Panc1 (cell line): ENCODE measurements at regions not wholly inside any gene's neighbourhood (a gene's known extent, or its start where the extent isn't known, plus 50 kb on each side); places are given as distances from the start of the nearest gene placed in this dataset.
A peak's percentile ranks its signal among the peaks of the same experiment; 100 is the strongest.

Experiments used
- ATAC-seq: fragments of 200-7000 bp; cut with Tn5 transposase; 2 replicates; pipeline ENCODE4 v1.9.1; 2020; ENCODE audit warnings: mild to moderate bottlenecking, moderate library complexity
- BruUV-seq: library from RNA; stranded (reverse); fragments of 400-500 nt; replicated peaks from 2 replicates; lab custom pipeline; 2021; lab: Mats Ljungman, UMichigan
- CTCF ChIA-PET: fragments of 300-600 bp; sonication (Branson Sonifier 250); formaldehyde crosslinking; loops from one replicate; lab custom pipeline; 2022; ENCODE audit warnings: antibody characterized with exemption; lab: Charles Lee
- POLR2A ChIA-PET: fragments of 300-600 bp; sonication (Branson Sonifier 250); formaldehyde crosslinking; loops from one replicate; lab custom pipeline; 2022; ENCODE audit warnings: antibody characterized with exemption; lab: Charles Lee
- DNase-seq: peaks from one replicate; pipeline ENCODE4 v3.0.0-alpha.2; 2010; ENCODE audit warnings: low read depth, low spot score
- H3K27ac ChIP-seq: 2 replicates; pipeline ENCODE4 v1.5.1; 2011; ENCODE audit warnings: mild to moderate bottlenecking, low read length, inconsistent platforms
- H3K27me3 ChIP-seq: fragments of 200-500 bp; sonication (Bioruptor generic); 2 replicates; pipeline ENCODE4 v1.6.0; 2014; ENCODE audit warnings: low read length, inconsistent platforms; ENCODE audit not compliant: control insufficient read depth, insufficient read depth
- H3K36me3 ChIP-seq: fragments of 200-500 bp; sonication (Bioruptor generic); 2 replicates; pipeline ENCODE4 v1.5.1; 2014; ENCODE audit warnings: inconsistent platforms, mild to moderate bottlenecking, low read length, moderate library complexity; ENCODE audit not compliant: control insufficient read depth, insufficient read depth
- H3K4me1 ChIP-seq: 2 replicates; pipeline ENCODE4 v1.5.1; 2011; ENCODE audit warnings: inconsistent platforms, mild to moderate bottlenecking, low read length, moderate library complexity; ENCODE audit not compliant: control insufficient read depth, insufficient read depth
- H3K4me3 ChIP-seq, 2 experiments: 2 replicates each; pipeline ENCODE4 v1.5.1; 2011 to 2012; ENCODE audit warnings: low read depth in 2 of 2, low read length in 2 of 2, mild to moderate bottlenecking in 2 of 2, inconsistent platforms in 1 of 2, moderate library complexity in 1 of 2
- H3K9me3 ChIP-seq: fragments of 200-500 bp; sonication (Bioruptor generic); 2 replicates; pipeline ENCODE4 v1.5.1; 2014; ENCODE audit warnings: low read depth, mild to moderate bottlenecking, inconsistent platforms, low read length, moderate library complexity; ENCODE audit not compliant: control insufficient read depth, insufficient read depth
- POLR2AphosphoS5 ChIP-seq: IDR thresholded peaks from 2 replicates; pipeline ENCODE4 v1.6.1; 2012; ENCODE audit warnings: mild to moderate bottlenecking, low read depth, low read length, moderate library complexity
- SIN3A ChIP-seq: IDR thresholded peaks from 2 replicates; pipeline ENCODE4 v1.6.1; 2012; ENCODE audit warnings: low read depth, mild to moderate bottlenecking, low read length, moderate library complexity, borderline replicate concordance; ENCODE audit not compliant: insufficient read depth
- TCF7L2 ChIP-seq: IDR thresholded peaks from 2 replicates; pipeline ENCODE4 v1.6.1; 2011; ENCODE audit warnings: mild to moderate bottlenecking, low read depth, low read length, inconsistent platforms
- in situ Hi-C: cut with HindIII; loops from 2 replicates; pipeline ENCODE4 v1.10.0; 2016; ENCODE audit warnings: low sequenced_read_pairs, low pct_unique_long_range_greater_than_20kb
- intact Hi-C: fragments of 100-400 bp; cut with micrococcal nuclease; formaldehyde crosslinking; loops from one replicate; pipeline ENCODE4 v1.10.0; 2022; ENCODE audit not compliant: unreplicated experiment
- TF ChIP-seq, protein P1 (sequence below): fragments of 450-650 bp; IDR thresholded peaks from 2 replicates; pipeline ENCODE4 v1.5.1; 2017; ENCODE audit warnings: mild to moderate bottlenecking
- TF ChIP-seq, protein P2 (sequence below), 2 experiments: IDR thresholded peaks; 2 replicates each; pipeline ENCODE4 v1.6.1; 2011 to 2012; ENCODE audit warnings: low read depth in 2 of 2, control low read depth in 1 of 2, low read length in 1 of 2, mild to moderate bottlenecking in 1 of 2, moderate library complexity in 1 of 2; ENCODE audit not compliant: insufficient read depth in 1 of 2

- no peak for ATAC-seq
- ChIA-PET POLR2A (no interaction called here), CTCF (no interaction called here)
- TF ChIP-seq, protein P1, sequence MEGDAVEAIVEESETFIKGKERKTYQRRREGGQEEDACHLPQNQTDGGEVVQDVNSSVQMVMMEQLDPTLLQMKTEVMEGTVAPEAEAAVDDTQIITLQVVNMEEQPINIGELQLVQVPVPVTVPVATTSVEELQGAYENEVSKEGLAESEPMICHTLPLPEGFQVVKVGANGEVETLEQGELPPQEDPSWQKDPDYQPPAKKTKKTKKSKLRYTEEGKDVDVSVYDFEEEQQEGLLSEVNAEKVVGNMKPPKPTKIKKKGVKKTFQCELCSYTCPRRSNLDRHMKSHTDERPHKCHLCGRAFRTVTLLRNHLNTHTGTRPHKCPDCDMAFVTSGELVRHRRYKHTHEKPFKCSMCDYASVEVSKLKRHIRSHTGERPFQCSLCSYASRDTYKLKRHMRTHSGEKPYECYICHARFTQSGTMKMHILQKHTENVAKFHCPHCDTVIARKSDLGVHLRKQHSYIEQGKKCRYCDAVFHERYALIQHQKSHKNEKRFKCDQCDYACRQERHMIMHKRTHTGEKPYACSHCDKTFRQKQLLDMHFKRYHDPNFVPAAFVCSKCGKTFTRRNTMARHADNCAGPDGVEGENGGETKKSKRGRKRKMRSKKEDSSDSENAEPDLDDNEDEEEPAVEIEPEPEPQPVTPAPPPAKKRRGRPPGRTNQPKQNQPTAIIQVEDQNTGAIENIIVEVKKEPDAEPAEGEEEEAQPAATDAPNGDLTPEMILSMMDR: no peak
- TF ChIP-seq POLR2AphosphoS5 (no peak), TCF7L2 (no peak), SIN3A (no peak)
- TF ChIP-seq, protein P2, sequence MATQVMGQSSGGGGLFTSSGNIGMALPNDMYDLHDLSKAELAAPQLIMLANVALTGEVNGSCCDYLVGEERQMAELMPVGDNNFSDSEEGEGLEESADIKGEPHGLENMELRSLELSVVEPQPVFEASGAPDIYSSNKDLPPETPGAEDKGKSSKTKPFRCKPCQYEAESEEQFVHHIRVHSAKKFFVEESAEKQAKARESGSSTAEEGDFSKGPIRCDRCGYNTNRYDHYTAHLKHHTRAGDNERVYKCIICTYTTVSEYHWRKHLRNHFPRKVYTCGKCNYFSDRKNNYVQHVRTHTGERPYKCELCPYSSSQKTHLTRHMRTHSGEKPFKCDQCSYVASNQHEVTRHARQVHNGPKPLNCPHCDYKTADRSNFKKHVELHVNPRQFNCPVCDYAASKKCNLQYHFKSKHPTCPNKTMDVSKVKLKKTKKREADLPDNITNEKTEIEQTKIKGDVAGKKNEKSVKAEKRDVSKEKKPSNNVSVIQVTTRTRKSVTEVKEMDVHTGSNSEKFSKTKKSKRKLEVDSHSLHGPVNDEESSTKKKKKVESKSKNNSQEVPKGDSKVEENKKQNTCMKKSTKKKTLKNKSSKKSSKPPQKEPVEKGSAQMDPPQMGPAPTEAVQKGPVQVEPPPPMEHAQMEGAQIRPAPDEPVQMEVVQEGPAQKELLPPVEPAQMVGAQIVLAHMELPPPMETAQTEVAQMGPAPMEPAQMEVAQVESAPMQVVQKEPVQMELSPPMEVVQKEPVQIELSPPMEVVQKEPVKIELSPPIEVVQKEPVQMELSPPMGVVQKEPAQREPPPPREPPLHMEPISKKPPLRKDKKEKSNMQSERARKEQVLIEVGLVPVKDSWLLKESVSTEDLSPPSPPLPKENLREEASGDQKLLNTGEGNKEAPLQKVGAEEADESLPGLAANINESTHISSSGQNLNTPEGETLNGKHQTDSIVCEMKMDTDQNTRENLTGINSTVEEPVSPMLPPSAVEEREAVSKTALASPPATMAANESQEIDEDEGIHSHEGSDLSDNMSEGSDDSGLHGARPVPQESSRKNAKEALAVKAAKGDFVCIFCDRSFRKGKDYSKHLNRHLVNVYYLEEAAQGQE (IDR thresholded peaks at IDR 0.05; ENCODE audit: insufficient read depth in 1 of 2, low read depth in 2 of 2, low read length in 1 of 2): no peak
- Histone ChIP-seq H3K36me3 (no peaks in the 10 kb centered on the region), H3K27ac (no peak overlapping the region), H3K4me1 (no peaks in the 10 kb centered on the region), H3K4me3 (no peak overlapping the region), H3K27me3 (no peaks in the 10 kb centered on the region), H3K9me3 (no peaks in the 10 kb centered on the region)
- BruUV-seq: no TSS peak
- intact Hi-C loops: no loop called here
- in situ Hi-C loops: no loop called here
- no peak for DNase-seq
Measured at GRCh38 chr3:162487138-162487537, 990.5 kb downstream of the OTOL1 start.

- Histone ChIP-seq H3K27me3 (no peaks in the 10 kb centered on the region), H3K4me3 (no peak overlapping the region), H3K9me3 (no peaks in the 10 kb centered on the region), H3K36me3 (no peaks in the 10 kb centered on the region), H3K4me1 (no peaks in the 10 kb centered on the region), H3K27ac (no peak overlapping the region)
- in situ Hi-C loops: no loop called here
- DNase-seq (no peak), ATAC-seq (no peak)
- ChIA-PET POLR2A (no interaction called here), CTCF (no interaction called here)
- TF ChIP-seq, protein P1: peak; percentile 52
- no peak for TF ChIP-seq SIN3A
- BruUV-seq: no TSS peak
- intact Hi-C loops: no loop called here
Measured at GRCh38 chr3:162489853-162490252, 993.2 kb downstream of the OTOL1 start.
